ENCODE measurements at regions not wholly inside any gene's neighbourhood (a gene's known extent, or its start where the extent isn't known, plus 50 kb on each side); places are given as distances from the start of the nearest gene placed in this dataset.

DNA sequence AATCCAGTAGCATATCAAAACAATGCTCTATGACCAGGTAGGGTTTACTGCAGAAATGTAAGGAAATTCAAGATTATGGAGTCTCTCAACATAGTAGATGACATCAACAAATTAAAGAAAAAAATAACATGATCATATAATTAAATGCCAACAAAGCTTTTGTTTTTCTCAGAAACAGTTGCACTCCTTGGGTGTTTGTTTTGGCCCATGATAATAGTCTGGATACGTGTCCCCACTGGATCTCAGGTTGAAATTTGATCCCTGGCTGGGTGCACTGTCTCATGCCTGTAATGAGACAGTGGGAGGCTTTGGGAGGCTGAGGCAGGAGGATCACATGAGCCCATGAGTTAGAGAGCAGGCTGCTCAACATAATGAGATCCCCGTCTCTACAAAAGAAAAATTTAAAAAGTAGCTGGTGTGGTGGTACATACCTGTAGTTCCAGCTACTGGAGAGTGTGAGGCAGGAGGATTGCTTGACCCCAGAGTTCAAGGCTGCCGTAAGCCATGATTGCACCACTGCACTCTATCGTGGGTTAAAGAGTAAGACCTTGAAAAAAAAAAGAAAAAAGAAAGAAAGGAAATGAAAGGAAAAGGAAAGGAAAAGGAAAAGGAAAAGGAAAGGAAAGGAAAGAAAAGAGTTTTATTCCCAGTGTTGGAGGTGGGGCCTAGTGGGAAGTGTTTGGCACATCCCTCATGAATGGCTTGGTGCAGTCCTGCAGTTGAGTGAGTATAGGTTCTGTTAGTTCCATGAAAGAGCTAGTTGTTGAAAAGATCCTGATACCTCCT lies 53.3 kb upstream of the FOXB1 start:
- TF ChIP-seq POLR2A (IDR thresholded peaks at IDR 0.05) (no peak), EP300 (IDR thresholded peaks at IDR 0.05; ENCODE audit: low read depth) (no peak)
- TF ChIP-seq, protein P1, sequence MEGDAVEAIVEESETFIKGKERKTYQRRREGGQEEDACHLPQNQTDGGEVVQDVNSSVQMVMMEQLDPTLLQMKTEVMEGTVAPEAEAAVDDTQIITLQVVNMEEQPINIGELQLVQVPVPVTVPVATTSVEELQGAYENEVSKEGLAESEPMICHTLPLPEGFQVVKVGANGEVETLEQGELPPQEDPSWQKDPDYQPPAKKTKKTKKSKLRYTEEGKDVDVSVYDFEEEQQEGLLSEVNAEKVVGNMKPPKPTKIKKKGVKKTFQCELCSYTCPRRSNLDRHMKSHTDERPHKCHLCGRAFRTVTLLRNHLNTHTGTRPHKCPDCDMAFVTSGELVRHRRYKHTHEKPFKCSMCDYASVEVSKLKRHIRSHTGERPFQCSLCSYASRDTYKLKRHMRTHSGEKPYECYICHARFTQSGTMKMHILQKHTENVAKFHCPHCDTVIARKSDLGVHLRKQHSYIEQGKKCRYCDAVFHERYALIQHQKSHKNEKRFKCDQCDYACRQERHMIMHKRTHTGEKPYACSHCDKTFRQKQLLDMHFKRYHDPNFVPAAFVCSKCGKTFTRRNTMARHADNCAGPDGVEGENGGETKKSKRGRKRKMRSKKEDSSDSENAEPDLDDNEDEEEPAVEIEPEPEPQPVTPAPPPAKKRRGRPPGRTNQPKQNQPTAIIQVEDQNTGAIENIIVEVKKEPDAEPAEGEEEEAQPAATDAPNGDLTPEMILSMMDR (IDR thresholded peaks at IDR 0.05) = no peak

All from transverse colon (tissue), 3 donors.